T follicular helper cell (primary cell): ENCODE measurements at regions not wholly inside any gene's neighbourhood (a gene's known extent, or its start where the extent isn't known, plus 50 kb on each side); places are given as distances from the start of the nearest gene placed in this dataset.

Source experiments
- DNase-seq: peaks from one replicate; pipeline ENCODE4 v3.0.0-alpha.2; 2020; ENCODE audit warnings: low read depth

- DNase-seq = no peak
Measured at GRCh38 chr21:35223480-35224156, 174.5 kb upstream of the RUNX1 start.

DNA sequence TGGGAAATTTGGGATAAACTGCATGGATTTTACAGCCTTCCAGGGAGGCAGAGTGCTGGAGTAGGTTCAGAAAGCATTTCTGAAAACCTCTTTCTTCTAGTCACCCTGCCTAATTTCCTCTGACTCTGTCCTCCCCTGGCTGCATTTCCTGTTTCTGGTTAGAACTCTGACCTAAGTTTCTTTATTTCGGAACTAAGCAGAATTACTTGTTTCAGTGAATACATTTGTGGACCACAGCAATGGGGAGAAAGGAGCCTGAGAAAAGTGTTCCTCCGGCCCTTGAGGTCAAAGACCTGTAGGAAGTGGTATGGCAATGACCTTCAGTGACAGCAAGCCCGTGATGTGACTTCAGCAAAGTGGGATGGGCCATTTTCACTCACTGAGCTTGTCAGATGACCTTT lies 173.4 kb upstream of the RUNX1 start:
- DNase-seq = no peak

DNA sequence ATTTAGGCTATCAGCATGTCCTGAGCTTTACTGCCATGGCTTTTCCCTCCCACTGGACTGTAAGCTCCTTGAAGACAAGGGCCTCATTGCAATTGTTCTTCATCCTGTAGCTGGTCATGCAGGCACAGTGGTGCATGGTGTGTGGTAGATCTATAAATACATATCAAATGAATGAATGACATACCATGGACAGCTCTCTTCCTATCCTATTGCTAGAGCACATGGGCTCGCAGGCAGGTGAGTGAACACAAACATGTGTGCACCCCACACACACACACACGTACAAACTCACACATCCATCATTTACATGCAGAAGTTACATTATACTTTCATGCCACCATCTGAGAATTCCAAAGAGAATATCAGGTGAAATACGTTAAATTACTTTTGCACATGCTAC lies 172.9 kb upstream of the RUNX1 start:
- DNase-seq = no peak

DNA sequence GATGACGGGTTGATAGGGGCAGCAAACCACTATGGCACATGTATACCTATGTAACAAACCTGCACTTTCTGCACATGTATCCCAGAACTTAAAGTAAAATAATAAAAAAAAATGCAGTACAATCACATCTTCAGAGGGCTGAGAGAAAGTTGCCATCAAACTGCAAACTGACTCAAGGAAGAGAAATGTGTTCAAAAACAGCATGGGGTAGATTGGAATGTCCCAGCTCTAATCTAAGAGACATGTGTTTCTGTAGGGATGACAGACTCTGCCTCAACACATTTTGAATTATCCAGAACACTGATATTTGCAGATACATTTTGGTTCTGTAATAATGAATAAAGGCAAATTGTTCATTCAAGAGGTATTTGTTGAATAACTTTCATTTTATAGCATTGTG lies 171.2 kb upstream of the RUNX1 start:
- DNase-seq = no peak

- DNase-seq = no peak
Measured at GRCh38 chr21:35219719-35220118, 170.6 kb upstream of the RUNX1 start.

DNA sequence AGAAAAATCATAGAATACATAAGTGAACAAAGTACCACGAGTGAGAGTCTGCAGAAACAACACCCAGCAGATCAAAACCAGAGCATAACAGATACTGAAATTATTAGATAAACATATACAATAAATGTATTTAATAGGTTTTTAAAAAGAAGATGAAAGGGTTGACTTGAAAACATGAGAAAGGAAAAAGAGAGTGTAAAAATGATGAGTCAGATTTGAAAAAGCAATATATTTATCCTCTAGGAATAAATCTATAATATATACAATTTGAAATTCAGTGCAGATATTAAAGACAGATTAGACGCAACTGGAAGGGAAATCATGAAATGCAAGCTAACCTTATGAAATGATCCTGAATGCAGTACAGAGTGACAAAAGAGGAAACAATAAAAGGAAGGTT lies 170.2 kb upstream of the RUNX1 start:
- no peak for DNase-seq

- DNase-seq = no peak
Measured at GRCh38 chr21:35217504-35218060, 168.5 kb upstream of the RUNX1 start.

GRCh38 chr21:35216996-35217395 lies 167.9 kb upstream of the RUNX1 start:
- no peak for DNase-seq

DNA sequence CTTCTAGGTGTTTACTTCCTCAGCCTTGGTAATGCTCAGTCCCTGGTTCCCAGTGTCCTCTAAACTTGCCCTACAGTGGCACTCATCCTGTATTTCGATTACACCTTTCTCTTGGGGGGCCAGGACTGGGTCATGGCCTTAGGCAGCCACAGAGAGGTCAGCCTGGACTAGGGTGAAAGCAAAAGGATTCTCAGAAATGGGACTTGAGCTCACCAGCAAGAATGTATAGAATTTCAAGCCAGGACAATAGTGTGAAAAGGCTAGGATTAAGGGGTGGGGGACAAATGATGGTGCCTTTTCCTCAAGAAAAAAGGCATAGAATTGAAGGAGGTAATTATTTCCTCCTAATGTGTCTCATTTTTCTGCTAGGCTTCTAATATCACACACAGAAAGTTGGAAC lies 166.8 kb upstream of the RUNX1 start:
- no peak for DNase-seq

GRCh38 chr21:35212393-35213127 lies 163.5 kb upstream of the RUNX1 start:
- no peak for DNase-seq

GRCh38 chr21:35211782-35212181 lies 162.7 kb upstream of the RUNX1 start:
- no peak for DNase-seq

GRCh38 chr21:35210093-35210492 lies 161.0 kb upstream of the RUNX1 start:
- DNase-seq = no peak

GRCh38 chr21:35208810-35209517 lies 159.9 kb upstream of the RUNX1 start:
- no peak for DNase-seq

DNA sequence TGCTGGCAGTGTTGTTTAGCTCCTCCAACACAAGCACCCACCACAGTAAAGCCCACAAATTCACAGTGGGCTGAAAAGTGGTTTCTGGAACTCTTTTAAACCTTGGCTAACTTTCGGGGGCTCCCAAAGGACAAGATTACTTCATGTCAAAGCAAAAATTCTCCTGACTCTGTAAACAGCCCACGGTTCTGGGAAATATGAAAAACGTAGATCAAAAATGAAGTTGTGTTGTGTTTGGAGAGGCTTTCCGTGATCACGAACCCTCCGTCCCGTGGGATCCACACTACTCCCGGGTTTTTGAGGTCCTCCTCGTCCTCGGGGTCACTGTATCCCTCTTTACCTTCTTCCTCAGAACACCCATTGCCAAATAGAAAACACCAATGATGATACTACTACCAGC lies 159.0 kb upstream of the RUNX1 start:
- no peak for DNase-seq

- no peak for DNase-seq
Measured at GRCh38 chr21:35207322-35207721, 158.2 kb upstream of the RUNX1 start.

DNA sequence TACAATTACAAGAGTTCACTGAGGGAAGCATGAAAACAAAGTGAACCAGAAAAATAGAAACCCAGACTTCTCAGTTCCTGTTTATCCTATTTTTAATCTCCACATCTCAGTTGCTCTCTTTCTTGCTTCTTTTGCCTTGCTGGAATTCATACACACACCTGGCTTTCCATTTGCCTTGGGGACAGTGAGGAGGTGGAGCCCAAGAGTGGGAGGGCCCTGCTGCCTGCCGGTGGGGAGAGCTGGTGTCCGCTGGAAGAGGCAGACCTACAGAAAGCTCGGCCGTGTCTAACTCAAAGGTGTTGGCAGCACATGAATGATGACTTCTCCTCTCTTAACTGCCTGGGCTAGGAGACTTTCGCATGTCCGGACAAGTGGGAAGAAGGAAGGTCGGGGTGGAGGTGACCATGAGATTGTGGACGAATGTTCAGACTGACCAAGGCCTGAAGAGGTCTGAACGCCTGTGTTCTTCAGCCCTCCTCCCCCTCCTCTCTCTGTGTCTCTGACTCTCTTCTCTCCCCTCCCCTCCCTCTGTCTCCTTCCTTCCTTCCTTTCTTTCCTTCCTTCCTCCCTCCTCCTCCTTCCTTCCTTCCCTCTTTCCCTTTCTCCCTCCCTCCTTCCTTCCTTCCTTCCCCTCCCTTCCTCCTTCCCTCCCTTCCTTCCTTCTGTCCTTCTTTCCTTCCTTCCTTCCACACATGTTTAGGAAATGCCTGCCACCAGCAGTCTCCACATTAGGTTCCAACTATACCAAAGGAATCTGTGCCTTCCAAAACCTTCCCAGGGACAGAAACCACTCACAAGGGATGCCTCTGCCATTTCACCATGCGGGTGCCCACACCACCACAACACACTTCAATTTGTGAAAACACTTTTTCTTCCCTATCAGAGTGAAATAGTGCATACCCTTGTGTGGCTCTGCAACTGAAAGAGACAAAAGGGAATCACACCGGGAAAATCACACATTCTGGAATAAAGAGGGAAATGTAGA lies 157.3 kb upstream of the RUNX1 start:
- DNase-seq = no peak

- DNase-seq = no peak
Measured at GRCh38 chr21:35204850-35205541, 155.9 kb upstream of the RUNX1 start.

GRCh38 chr21:35204125-35204524 lies 155.0 kb upstream of the RUNX1 start:
- no peak for DNase-seq

DNA sequence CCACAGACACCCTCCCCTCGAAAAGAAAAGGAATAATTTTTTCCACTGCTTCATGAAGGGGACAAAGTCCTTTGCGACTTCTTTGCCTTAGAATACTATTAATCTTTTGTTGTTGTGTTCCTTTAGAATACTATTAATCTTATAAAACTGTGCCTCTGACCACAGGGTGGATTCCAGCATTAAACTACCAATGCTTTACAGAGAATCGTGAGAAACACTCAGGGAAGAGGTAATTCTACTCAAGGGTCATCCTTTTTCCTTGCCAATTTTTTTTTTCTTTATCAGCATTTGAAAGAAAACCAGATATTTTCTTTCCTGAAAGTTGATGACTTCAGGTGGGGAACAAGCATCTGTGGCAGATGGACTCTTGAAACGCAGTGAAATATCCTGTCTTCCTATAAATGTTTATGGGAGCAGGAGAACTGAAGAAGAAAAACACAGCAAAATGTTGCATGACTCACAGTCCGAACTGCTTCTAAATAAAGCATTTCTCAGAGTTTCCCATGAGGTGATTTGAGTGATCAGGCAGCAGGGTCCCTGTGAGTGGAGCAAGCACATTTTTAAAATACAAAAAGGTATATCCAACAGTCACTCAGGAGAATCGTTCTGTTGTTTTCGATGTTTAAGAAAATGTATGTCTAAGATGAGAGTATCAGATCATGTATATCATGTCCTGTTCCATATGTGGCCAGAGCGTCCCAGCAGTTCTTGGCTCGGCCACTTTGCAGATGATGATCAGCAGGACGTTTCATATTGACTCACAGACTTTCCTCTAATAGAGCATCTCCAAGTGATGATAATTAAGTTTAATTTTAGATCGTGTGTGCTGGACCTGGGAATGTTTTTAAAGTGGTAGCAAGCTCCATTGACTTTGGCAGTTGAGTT lies 154.2 kb upstream of the RUNX1 start:
- DNase-seq = no peak

DNA sequence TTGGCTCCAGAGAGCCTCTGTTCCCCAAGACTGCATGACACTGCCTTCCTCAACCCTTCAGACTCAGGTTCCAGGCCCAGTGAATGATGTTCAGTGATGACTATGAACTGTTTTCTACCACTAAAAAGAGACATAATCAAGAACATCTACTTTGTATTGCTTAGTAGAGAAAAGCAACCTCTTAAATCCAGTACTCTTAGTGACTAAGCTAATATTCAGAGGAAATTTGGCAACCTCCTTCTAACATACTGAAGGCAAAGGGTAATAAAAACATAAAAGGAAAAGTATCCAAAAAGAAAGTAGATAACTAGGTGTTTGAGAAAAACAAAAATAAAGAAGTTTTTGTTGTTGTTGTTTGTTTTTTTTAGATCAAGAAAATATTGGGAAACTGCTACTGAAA lies 153.3 kb upstream of the RUNX1 start:
- DNase-seq = no peak
